HEK293T (cell line): ENCODE measurements at regions not wholly inside any gene's neighbourhood (a gene's known extent, or its start where the extent isn't known, plus 50 kb on each side); places are given as distances from the start of the nearest gene placed in this dataset.

Experiments
- CTBP1 ChIP-seq: fragments of 450-650 bp; IDR thresholded peaks from 2 replicates; pipeline ENCODE4 v1.6.1; 2016; ENCODE audit warnings: borderline replicate concordance
- FOXM1 ChIP-seq: fragments of 450-650 bp; IDR thresholded peaks from 2 replicates; pipeline ENCODE4 v1.6.1; 2017; ENCODE audit warnings: mild to moderate bottlenecking, borderline replicate concordance
- L3MBTL2 ChIP-seq: fragments of 450-650 bp; conservative IDR thresholded peaks from 2 replicates; pipeline ENCODE4 v1.6.1; 2016; ENCODE audit warnings: mild to moderate bottlenecking
- LEF1 ChIP-seq: fragments of 450-650 bp; IDR thresholded peaks from 2 replicates; pipeline ENCODE4 v1.6.1; 2017; ENCODE audit warnings: mild to moderate bottlenecking, borderline replicate concordance
- SP1 ChIP-seq: fragments of 450-650 bp; IDR thresholded peaks from 2 replicates; pipeline ENCODE4 v1.6.1; 2017
- TARDBP ChIP-seq: fragments of 450-650 bp; IDR thresholded peaks from 2 replicates; pipeline ENCODE4 v1.6.1; 2016

DNA sequence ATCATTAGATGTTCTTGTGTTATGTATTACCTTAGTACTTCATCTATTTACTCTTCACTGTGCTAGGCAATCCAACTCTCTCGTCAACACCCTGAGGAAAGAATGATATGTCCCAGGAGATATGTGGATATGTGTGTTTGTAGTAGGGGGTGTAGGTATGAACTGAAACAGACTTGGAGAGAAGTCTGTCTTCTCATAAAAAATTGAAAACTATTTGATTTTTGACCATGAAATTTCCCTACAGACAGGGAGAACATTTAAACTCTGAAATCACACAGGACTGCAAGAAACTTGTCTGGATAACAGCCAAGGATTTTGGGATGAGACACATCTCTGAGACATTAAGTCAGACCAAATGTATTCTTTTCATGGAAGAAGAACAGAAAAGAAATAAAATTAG is 967.0 kb upstream of the FAT3 start:
- TF ChIP-seq L3MBTL2 = no peak
- no peak for TF ChIP-seq LEF1
- TF ChIP-seq CTBP1 = no peak
- no peak for TF ChIP-seq FOXM1
- no peak for TF ChIP-seq TARDBP
- no peak for TF ChIP-seq SP1
